Left ventricle myocardium inferior (tissue), 1 donor: ENCODE measurements at regions not wholly inside any gene's neighbourhood (a gene's known extent, or its start where the extent isn't known, plus 50 kb on each side); places are given as distances from the start of the nearest gene placed in this dataset.

Experiments used
- DNase-seq: peaks from one replicate; pipeline ENCODE4 v3.0.0-alpha.2; 2020
- H3K27ac ChIP-seq: fragments of 200-600 bp; replicated peaks from 2 replicates; pipeline ENCODE4 v1.8.0; 2021
- H3K27me3 ChIP-seq: fragments of 200-600 bp; 2 replicates; pipeline ENCODE4 v1.8.0; 2021; ENCODE audit warnings: low read depth
- H3K36me3 ChIP-seq: fragments of 200-600 bp; 2 replicates; pipeline ENCODE4 v1.8.0; 2021
- H3K4me1 ChIP-seq: fragments of 200-600 bp; 2 replicates; pipeline ENCODE4 v1.8.0; 2021
- H3K4me3 ChIP-seq: fragments of 200-600 bp; 2 replicates; pipeline ENCODE4 v1.8.0; 2021; ENCODE audit warnings: mild to moderate bottlenecking, moderate library complexity
- H3K9me3 ChIP-seq: fragments of 200-600 bp; replicated peaks from 2 replicates; pipeline ENCODE4 v1.8.0; 2021
- intact Hi-C: fragments of 100-400 bp; cut with micrococcal nuclease; formaldehyde crosslinking; loops from one replicate; pipeline ENCODE4 v1.11.0; 2022
- TF ChIP-seq, protein P1 (sequence below): fragments of 200-600 bp; IDR thresholded peaks from 2 replicates; pipeline ENCODE4 v1.8.0; 2021; ENCODE audit warnings: antibody characterized with exemption, mild to moderate bottlenecking, borderline replicate concordance
- donor health status: DM: no; HTN: yes; CAD: no; lungs with severe emphysema.

DNA sequence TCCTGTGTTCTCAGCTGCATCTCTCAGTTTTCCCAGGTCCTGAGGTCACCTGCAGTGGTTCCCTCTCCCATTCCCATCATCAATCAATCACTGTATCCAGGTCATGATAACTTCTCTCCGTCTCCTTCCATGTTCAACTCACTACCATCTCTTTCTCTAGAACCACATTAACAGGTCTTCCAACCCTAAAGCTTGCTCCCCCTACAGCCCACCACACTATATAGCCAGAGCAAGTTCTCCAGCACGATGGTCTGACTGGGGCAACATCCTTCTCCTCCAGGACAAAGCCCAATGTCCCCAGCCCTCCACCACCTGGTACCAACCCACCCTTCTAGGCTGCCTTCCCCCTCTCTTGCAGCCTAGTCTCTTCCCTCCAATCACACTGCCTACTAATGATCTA is 241.6 kb downstream of the CDK5RAP2 start:
- H3K36me3 ChIP-seq = no peaks in the 10 kb centered on the region
- DNase-seq = no peak
- H3K4me3 ChIP-seq = no peak overlapping the region

GRCh38 chr9:120337131-120337530 is 242.8 kb downstream of the CDK5RAP2 start:
- peaks cover 10% of the 10 kb centered on the region for H3K27me3 ChIP-seq
- no peak for DNase-seq

More for the DNA sequence above, 241.6 kb downstream of the CDK5RAP2 start:
- intact Hi-C loops = no loop called here
- Histone ChIP-seq H3K9me3 (no peaks in the 10 kb centered on the region), H3K27ac (no peak overlapping the region), H3K27me3 (peaks cover 10% of the 10 kb centered on the region), H3K4me1 (no peaks in the 10 kb centered on the region)
- TF ChIP-seq, protein P1, sequence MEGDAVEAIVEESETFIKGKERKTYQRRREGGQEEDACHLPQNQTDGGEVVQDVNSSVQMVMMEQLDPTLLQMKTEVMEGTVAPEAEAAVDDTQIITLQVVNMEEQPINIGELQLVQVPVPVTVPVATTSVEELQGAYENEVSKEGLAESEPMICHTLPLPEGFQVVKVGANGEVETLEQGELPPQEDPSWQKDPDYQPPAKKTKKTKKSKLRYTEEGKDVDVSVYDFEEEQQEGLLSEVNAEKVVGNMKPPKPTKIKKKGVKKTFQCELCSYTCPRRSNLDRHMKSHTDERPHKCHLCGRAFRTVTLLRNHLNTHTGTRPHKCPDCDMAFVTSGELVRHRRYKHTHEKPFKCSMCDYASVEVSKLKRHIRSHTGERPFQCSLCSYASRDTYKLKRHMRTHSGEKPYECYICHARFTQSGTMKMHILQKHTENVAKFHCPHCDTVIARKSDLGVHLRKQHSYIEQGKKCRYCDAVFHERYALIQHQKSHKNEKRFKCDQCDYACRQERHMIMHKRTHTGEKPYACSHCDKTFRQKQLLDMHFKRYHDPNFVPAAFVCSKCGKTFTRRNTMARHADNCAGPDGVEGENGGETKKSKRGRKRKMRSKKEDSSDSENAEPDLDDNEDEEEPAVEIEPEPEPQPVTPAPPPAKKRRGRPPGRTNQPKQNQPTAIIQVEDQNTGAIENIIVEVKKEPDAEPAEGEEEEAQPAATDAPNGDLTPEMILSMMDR = no peak

GRCh38 chr9:120336753-120337090 is 243.2 kb downstream of the CDK5RAP2 start:
- no peaks in the 10 kb centered on the region for H3K9me3 ChIP-seq
- no peak overlapping the region for H3K4me3 ChIP-seq
- H3K27me3 ChIP-seq = peaks cover 10% of the 10 kb centered on the region
- DNase-seq = no peak
- TF ChIP-seq, protein P1 = no peak
- H3K4me1 ChIP-seq = no peaks in the 10 kb centered on the region
- no peak overlapping the region for H3K27ac ChIP-seq
- intact Hi-C loops = no loop called here
- no peaks in the 10 kb centered on the region for H3K36me3 ChIP-seq

More at GRCh38 chr9:120337131-120337530, 242.8 kb downstream of the CDK5RAP2 start:
- Histone ChIP-seq H3K27ac (no peak overlapping the region), H3K4me3 (no peak overlapping the region), H3K9me3 (no peaks in the 10 kb centered on the region), H3K36me3 (no peaks in the 10 kb centered on the region), H3K4me1 (no peaks in the 10 kb centered on the region)
- TF ChIP-seq, protein P1 = no peak
- intact Hi-C loops = no loop called here

DNA sequence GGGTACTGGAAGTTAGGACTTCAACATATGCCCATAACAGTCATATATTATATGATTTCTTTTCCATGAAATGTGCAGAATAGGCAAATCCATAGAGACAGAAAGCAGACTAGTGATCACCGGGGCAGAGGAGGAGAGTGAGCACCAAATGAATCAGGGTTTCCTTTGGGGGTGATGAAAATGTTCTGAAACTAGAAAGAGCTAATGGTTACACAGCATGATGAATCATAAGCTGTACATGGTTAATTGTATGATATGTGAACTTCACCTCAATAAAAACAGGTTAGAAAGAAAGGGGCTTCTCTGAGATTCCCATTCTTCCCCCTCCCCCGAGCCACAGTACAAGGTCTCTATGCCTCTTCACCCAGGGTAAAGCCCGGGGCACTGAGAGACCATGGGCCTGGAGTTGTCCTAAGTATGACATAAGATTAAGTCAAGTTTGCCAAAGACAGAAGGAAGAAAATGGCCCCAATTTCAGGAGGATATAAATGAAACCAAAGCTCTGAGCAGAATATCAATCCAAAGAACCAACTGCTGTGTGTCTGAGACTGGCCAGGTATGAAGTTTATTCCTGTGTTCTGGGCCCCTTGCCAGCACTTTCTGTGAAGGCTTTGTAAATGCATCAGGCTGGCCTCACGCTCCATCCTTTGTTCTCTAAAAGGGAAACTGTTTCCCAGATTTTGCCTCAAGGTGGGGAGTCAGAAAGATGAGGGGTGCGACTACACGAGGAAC is 243.8 kb downstream of the CDK5RAP2 start:
- Histone ChIP-seq H3K4me3 (no peak overlapping the region), H3K9me3 (no peaks in the 10 kb centered on the region), H3K36me3 (no peaks in the 10 kb centered on the region), H3K4me1 (no peaks in the 10 kb centered on the region), H3K27ac (no peak overlapping the region), H3K27me3 (peaks cover 10% of the 10 kb centered on the region)
- intact Hi-C loops = no loop called here
- no peak for DNase-seq
- TF ChIP-seq, protein P1 = no peak

- TF ChIP-seq, protein P1 = no peak
Observed at GRCh38 chr9:120331913-120332312, 248.1 kb downstream of the CDK5RAP2 start.

More at GRCh38 chr9:120331913-120332312, 248.1 kb downstream of the CDK5RAP2 start:
- Histone ChIP-seq H3K4me3 (no peak overlapping the region), H3K9me3 (peaks cover 5% of the 10 kb centered on the region), H3K4me1 (no peaks in the 10 kb centered on the region), H3K27ac (no peak overlapping the region), H3K36me3 (no peaks in the 10 kb centered on the region), H3K27me3 (peaks cover 4% of the 10 kb centered on the region)
- DNase-seq = no peak
- intact Hi-C loops = no loop called here
